Suppressor macrophage (primary cell): ENCODE measurements at regions not wholly inside any gene's neighbourhood (a gene's known extent, or its start where the extent isn't known, plus 50 kb on each side); places are given as distances from the start of the nearest gene placed in this dataset.
"Not testable (repeated sequence)": the region's sequence is repeated elsewhere in the genome, so short reads cannot be mapped to it uniquely, and the experiment has no call there.

Source experiments
- DNase-seq, 4 experiments: peaks; one replicate each; pipeline ENCODE4 v3.0.0-alpha.2; 2020 to 2022

- not testable (repeated sequence) for DNase-seq
These were observed 222.8 kb upstream of the CCL2 start for GRCh38 chr17:34032305-34032704.

- not testable (repeated sequence) for DNase-seq
These were observed 216.3 kb upstream of the CCL2 start for GRCh38 chr17:34038786-34039185.

GRCh38 chr17:34039213-34039612 is 215.9 kb upstream of the CCL2 start:
- DNase-seq: not testable (repeated sequence)

- peak in 1 of 4 experiments; percentile 5 for DNase-seq
These were observed 215.1 kb upstream of the CCL2 start for GRCh38 chr17:34039759-34040555.

- DNase-seq: no peak
These were observed 209.1 kb upstream of the CCL2 start for GRCh38 chr17:34045990-34046389.

GRCh38 chr17:34051046-34051445 is 204.0 kb upstream of the CCL2 start:
- no peak for DNase-seq

GRCh38 chr17:34054495-34054894 is 200.6 kb upstream of the CCL2 start:
- no peak for DNase-seq

GRCh38 chr17:34055606-34056005 is 199.5 kb upstream of the CCL2 start:
- no peak for DNase-seq

- DNase-seq: no peak
These were observed 195.5 kb upstream of the CCL2 start for GRCh38 chr17:34059423-34060220.

GRCh38 chr17:34066528-34066927 is 188.6 kb upstream of the CCL2 start:
- no peak for DNase-seq

GRCh38 chr17:34067011-34067410 is 188.1 kb upstream of the CCL2 start:
- DNase-seq: no peak

- DNase-seq: no peak
These were observed 186.5 kb upstream of the CCL2 start for GRCh38 chr17:34068571-34068970.

GRCh38 chr17:34070712-34071111 is 184.4 kb upstream of the CCL2 start:
- no peak for DNase-seq

- DNase-seq: no peak
These were observed 183.1 kb upstream of the CCL2 start for GRCh38 chr17:34071886-34072420.

GRCh38 chr17:34075076-34075475 is 180.0 kb upstream of the CCL2 start:
- DNase-seq: no peak

GRCh38 chr17:34076743-34077631 is 178.1 kb upstream of the CCL2 start:
- no peak for DNase-seq

GRCh38 chr17:34081269-34081668 is 173.8 kb upstream of the CCL2 start:
- DNase-seq: peak; percentile 6 to 35 (median 25)

GRCh38 chr17:34082404-34082803 is 172.7 kb upstream of the CCL2 start:
- peak in 2 of 4 experiments; percentile 5 to 7 for DNase-seq

- DNase-seq: not testable (repeated sequence)
These were observed 166.0 kb upstream of the CCL2 start for GRCh38 chr17:34089042-34089441.

GRCh38 chr17:34090593-34090992 is 164.5 kb upstream of the CCL2 start:
- no peak for DNase-seq

GRCh38 chr17:34091975-34092374 is 163.1 kb upstream of the CCL2 start:
- DNase-seq: no peak

GRCh38 chr17:34095106-34095505 is 160.0 kb upstream of the CCL2 start:
- DNase-seq: no peak
